ENCODE measurements at regions not wholly inside any gene's neighbourhood (a gene's known extent, or its start where the extent isn't known, plus 50 kb on each side); places are given as distances from the start of the nearest gene placed in this dataset.
A peak's percentile ranks its signal among the peaks of the same experiment; 100 is the strongest.

- no peak for TF ChIP-seq CTCF (IDR thresholded peaks at IDR 0.05)
- TF ChIP-seq NFIC (IDR thresholded peaks at IDR 0.05; ENCODE audit: borderline replicate concordance), result peak; percentile 83
- peak; percentile 45; the same call in 1 of the 2 replicates for TF ChIP-seq FOSL2 (IDR thresholded peaks at IDR 0.05; ENCODE audit: borderline replicate concordance, low read depth)
- no peak for TF ChIP-seq CHD2 (IDR thresholded peaks at IDR 0.05; ENCODE audit: low read length, partially characterized antibody)
- TF ChIP-seq EZH2phosphoT487 (IDR thresholded peaks at IDR 0.05; ENCODE audit: borderline replicate concordance, low read depth), result no peak
- no peak; the same call in 1 of the 2 replicates for TF ChIP-seq POLR2AphosphoS5 (IDR thresholded peaks at IDR 0.05; ENCODE audit: low read depth, low read length)
- TF ChIP-seq ELF1 (IDR thresholded peaks at IDR 0.05), result no peak
Observed at GRCh38 chr11:27255447-27255828, 107.6 kb downstream of the CCDC34 start (continued).

- no peak for TF ChIP-seq ELF1 (IDR thresholded peaks at IDR 0.05)
- peak; percentile 68 for TF ChIP-seq TCF12 (IDR thresholded peaks at IDR 0.05)
- 0 out of 2 replicates have a peak, but pooled peaks have one; percentile 51 for TF ChIP-seq TEAD4 (IDR thresholded peaks at IDR 0.05; ENCODE audit: borderline replicate concordance, insufficient read depth)
- TF ChIP-seq ZBTB33 (IDR thresholded peaks at IDR 0.05; ENCODE audit: borderline replicate concordance, low read depth), result no peak
- TF ChIP-seq PBX3 (IDR thresholded peaks at IDR 0.05), result peak; percentile 28; the same call in 1 of the 2 replicates
- Histone ChIP-seq H3K4me2 (no peak overlapping the region), H3K4me3 (ENCODE audit: low read depth in 2 of 2, low read length in 1 of 2) (no peak overlapping the region), H4K20me1 (ENCODE audit: insufficient read depth) (no peaks in the 10 kb centered on the region), H3K79me2 (ENCODE audit: insufficient read depth) (no peaks in the 10 kb centered on the region), H3K27me3 (ENCODE audit: insufficient read depth) (no peaks in the 10 kb centered on the region), H3K4me1 (ENCODE audit: control insufficient read depth in 1 of 2, insufficient read depth in 2 of 2, low read depth in 1 of 2, low read length in 1 of 2) (peaks cover 7 to 8% of the 10 kb centered on the region in 2 experiments; a peak in 2 of 4 replicates), H3K27ac (ENCODE audit: low read depth in 2 of 2, low read length in 1 of 2) (peak overlapping the region in 1 of 2 experiments; percentile 86; a peak in 2 of 4 replicates), H3K9me2 (no peaks in the 10 kb centered on the region), H3K36me3 (replicated peaks in 1 of 2; ENCODE audit: control insufficient read depth in 1 of 2, insufficient read depth in 2 of 2, low read length in 1 of 2) (no peaks in the 10 kb centered on the region), H3F3A (replicated peaks; ENCODE audit: insufficient read depth) (no peaks in the 10 kb centered on the region), H3K9ac (peak overlapping the region; percentile 47; the same call in 1 of the 2 replicates), H2AFZ (ENCODE audit: low read depth) (no peak overlapping the region), H3K9me3 (no peaks in the 10 kb centered on the region)
- 10% methylated on average over 1 of the region's 1 CpG for WGBS (ENCODE audit: low lambda C conversion rate)
- no peak for DNase-seq
- ChIA-PET CTCF (interaction anchor here (1.3 kb wide), 1 partner anchor 231 kb away, joined by 3 read pairs; no protein-coding TSS in a partner anchor), POLR2A (no interaction called here)
Observed at GRCh38 chr11:27254744-27255446, 108.1 kb downstream of the CCDC34 start.

All from SK-N-SH (cell line).